ENCODE measurements at regions not wholly inside any gene's neighbourhood (a gene's known extent, or its start where the extent isn't known, plus 50 kb on each side); places are given as distances from the start of the nearest gene placed in this dataset.
A peak's percentile ranks its signal among the peaks of the same experiment; 100 is the strongest.

DNA sequence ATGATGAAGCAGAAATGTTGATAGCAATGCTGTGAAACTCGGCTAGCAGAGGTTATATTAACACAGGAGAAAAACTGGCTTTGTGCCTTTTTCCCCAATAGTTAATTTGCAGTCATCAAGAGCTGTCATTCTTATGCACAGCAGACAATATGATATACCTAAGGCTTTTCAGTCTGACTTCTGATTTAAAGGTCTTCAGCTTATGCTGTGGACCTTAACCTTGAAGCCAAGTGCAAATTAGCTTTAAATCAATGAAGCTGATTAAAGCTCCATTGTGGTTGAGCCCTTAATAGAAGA lies 171.6 kb upstream of the ID4 start:
- no peaks in the 10 kb centered on the region for H3K4me1 ChIP-seq (ENCODE audit: insufficient read depth, insufficient read length)
- H3K9me3 ChIP-seq (ENCODE audit: insufficient read depth, low read length) = no peaks in the 10 kb centered on the region
- H3K36me3 ChIP-seq (ENCODE audit: insufficient read depth, insufficient read length, low read length) = no peaks in the 10 kb centered on the region
- H3K27me3 ChIP-seq (ENCODE audit: insufficient read depth, insufficient read length) = no peaks in the 10 kb centered on the region
- no peak for DNase-seq (ENCODE audit: low read depth, low spot score)
- no peak for TF ChIP-seq SUZ12 (IDR thresholded peaks at IDR 0.05; ENCODE audit: extremely low read depth, insufficient read depth, insufficient read length)
- TF ChIP-seq YY1 (IDR thresholded peaks at IDR 0.05; ENCODE audit: insufficient read depth, insufficient read length) = no peak
- no peak for TF ChIP-seq ZNF274 (IDR thresholded peaks at IDR 0.05; ENCODE audit: low read depth, low read length)
- no peak overlapping the region for H3K9ac ChIP-seq (ENCODE audit: insufficient read length, low read depth)
- no peak overlapping the region for H3K4me3 ChIP-seq (ENCODE audit: insufficient read length, low read depth)

DNA sequence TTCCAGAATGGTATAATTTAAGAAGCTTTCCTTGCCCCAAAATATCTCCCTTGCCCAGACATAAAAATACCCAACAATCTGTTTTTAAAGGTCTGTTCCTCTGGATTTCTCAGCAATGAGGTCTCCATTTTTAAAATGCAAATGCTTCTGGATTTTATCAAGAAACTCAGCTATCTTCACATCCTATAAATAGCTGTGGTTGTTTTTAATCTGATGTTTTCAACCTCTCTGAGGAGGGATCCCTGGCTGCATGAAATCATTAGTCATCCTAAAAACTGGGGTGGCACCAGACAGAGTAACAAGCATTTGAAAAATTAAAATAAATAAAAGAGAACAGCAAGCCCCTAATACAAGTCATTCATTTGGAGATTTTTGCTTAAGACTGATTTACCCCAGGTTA lies 168.5 kb upstream of the ID4 start:
- Histone ChIP-seq H3K9ac (ENCODE audit: insufficient read length, low read depth) (no peak overlapping the region), H3K27me3 (ENCODE audit: insufficient read depth, insufficient read length) (no peaks in the 10 kb centered on the region), H3K36me3 (ENCODE audit: insufficient read depth, insufficient read length, low read length) (no peaks in the 10 kb centered on the region), H3K9me3 (ENCODE audit: insufficient read depth, low read length) (no peaks in the 10 kb centered on the region), H3K4me1 (ENCODE audit: insufficient read depth, insufficient read length) (no peaks in the 10 kb centered on the region), H3K4me3 (ENCODE audit: insufficient read length, low read depth) (no peak overlapping the region)
- DNase-seq (ENCODE audit: low read depth, low spot score) = no peak
- no peak for TF ChIP-seq ZNF274 (IDR thresholded peaks at IDR 0.05; ENCODE audit: low read depth, low read length)

DNA sequence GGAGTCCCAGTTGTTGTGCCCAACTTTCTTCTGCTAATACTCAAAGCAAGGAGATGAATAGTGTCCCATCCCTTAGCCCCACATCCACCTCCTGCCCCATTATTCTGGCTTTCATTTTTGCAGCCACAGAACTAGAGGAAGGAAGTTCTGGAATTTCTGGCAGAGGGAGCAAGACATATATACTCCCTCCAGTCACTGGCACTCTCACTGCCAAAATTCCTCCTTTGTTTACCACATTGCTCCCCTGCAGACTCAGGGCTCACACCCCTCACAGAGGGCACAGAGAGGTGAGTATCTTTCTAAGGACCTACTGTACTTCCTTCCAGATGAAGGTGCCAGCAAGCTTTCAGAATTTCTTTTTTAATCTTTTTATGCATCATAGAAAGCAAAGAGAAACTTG lies 168.0 kb upstream of the ID4 start:
- H3K36me3 ChIP-seq (ENCODE audit: insufficient read depth, insufficient read length, low read length) = no peaks in the 10 kb centered on the region
- DNase-seq (ENCODE audit: low read depth, low spot score) = no peak
- no peak for TF ChIP-seq SUZ12 (IDR thresholded peaks at IDR 0.05; ENCODE audit: extremely low read depth, insufficient read depth, insufficient read length)
- TF ChIP-seq YY1 (IDR thresholded peaks at IDR 0.05; ENCODE audit: insufficient read depth, insufficient read length) = no peak
- no peak for TF ChIP-seq ZNF274 (IDR thresholded peaks at IDR 0.05; ENCODE audit: low read depth, low read length)
- no peak overlapping the region for H3K9ac ChIP-seq (ENCODE audit: insufficient read length, low read depth)
- no peaks in the 10 kb centered on the region for H3K4me1 ChIP-seq (ENCODE audit: insufficient read depth, insufficient read length)
- no peaks in the 10 kb centered on the region for H3K27me3 ChIP-seq (ENCODE audit: insufficient read depth, insufficient read length)
- no peak overlapping the region for H3K4me3 ChIP-seq (ENCODE audit: insufficient read length, low read depth)
- no peaks in the 10 kb centered on the region for H3K9me3 ChIP-seq (ENCODE audit: insufficient read depth, low read length)

DNA sequence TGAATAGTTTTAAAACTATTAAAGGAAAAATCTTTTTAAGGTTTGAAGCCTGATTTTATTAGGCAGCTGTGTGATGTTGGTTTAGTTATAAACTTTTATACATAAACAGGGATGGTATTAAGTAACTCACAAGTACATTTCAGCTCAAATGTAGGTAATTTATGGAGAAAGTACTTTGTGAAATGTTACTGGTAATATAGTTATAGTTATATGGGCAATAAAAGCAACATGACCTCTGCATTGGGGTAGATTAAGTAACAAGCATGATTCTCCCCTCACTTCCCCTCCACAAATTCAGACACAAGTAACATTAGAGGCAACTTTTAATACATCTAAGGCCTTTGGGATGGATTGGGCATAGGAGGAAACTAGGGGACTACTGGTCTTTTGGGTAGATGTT lies 154.3 kb upstream of the ID4 start:
- H3K36me3 ChIP-seq (ENCODE audit: insufficient read depth, insufficient read length, low read length) = no peaks in the 10 kb centered on the region
- H3K9me3 ChIP-seq (ENCODE audit: insufficient read depth, low read length) = no peaks in the 10 kb centered on the region
- H3K4me3 ChIP-seq (ENCODE audit: insufficient read length, low read depth) = no peak overlapping the region
- no peaks in the 10 kb centered on the region for H3K27me3 ChIP-seq (ENCODE audit: insufficient read depth, insufficient read length)
- DNase-seq (ENCODE audit: low read depth, low spot score) = no peak
- H3K4me1 ChIP-seq (ENCODE audit: insufficient read depth, insufficient read length) = no peaks in the 10 kb centered on the region
- no peak for TF ChIP-seq ZNF274 (IDR thresholded peaks at IDR 0.05; ENCODE audit: low read depth, low read length)
- no peak for TF ChIP-seq YY1 (IDR thresholded peaks at IDR 0.05; ENCODE audit: insufficient read depth, insufficient read length)
- no peak for TF ChIP-seq SUZ12 (IDR thresholded peaks at IDR 0.05; ENCODE audit: extremely low read depth, insufficient read depth, insufficient read length)
- no peak overlapping the region for H3K9ac ChIP-seq (ENCODE audit: insufficient read length, low read depth)

DNA sequence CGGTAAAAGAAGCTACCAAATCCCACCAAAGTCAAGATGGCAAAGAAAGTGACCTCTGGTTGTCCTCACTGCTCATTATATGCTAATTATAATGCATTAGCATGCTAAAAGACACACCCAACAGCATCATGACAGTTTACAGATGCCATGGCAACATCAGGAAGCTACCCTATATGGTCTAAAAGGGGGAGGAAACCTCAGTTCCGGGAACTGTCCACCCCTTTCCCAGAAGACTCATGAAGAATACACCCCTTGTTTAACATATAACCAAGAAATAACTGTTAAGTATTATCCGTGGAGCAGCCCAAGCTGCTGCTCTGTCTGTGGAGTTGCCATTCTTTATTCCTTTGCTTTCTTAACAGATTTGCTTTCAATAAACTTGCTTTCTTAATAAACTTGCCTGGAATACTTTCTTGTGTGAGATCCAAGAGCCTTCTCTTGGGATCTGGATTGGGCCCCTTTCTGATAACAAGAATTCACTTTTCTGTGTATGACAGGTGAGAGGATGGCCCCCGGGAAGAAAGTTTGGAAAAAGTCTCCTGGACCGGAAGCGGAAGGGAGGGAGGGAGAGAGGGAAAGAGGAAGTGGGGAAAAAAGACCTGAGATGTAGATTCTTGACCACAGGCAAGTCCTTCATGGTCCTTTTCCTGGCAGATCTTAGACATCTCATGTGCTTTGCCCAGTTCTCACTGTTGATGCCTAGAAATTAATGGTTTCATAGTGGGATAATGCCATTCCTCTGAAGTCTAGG lies 146.7 kb upstream of the ID4 start:
- Histone ChIP-seq H3K4me3 (ENCODE audit: insufficient read length, low read depth) (peak overlapping the region; percentile 29), H3K36me3 (ENCODE audit: insufficient read depth, insufficient read length, low read length) (no peaks in the 10 kb centered on the region), H3K9ac (ENCODE audit: insufficient read length, low read depth) (no peak overlapping the region), H3K27me3 (ENCODE audit: insufficient read depth, insufficient read length) (no peaks in the 10 kb centered on the region), H3K9me3 (ENCODE audit: insufficient read depth, low read length) (peaks cover 9% of the 10 kb centered on the region; the same call in 1 of the 2 replicates), H3K4me1 (ENCODE audit: insufficient read depth, insufficient read length) (no peaks in the 10 kb centered on the region)
- no peak for DNase-seq (ENCODE audit: low read depth, low spot score)
- no peak for TF ChIP-seq ZNF274 (IDR thresholded peaks at IDR 0.05; ENCODE audit: low read depth, low read length)
- TF ChIP-seq YY1 (IDR thresholded peaks at IDR 0.05; ENCODE audit: insufficient read depth, insufficient read length) = no peak
- no peak for TF ChIP-seq SUZ12 (IDR thresholded peaks at IDR 0.05; ENCODE audit: extremely low read depth, insufficient read depth, insufficient read length)

DNA sequence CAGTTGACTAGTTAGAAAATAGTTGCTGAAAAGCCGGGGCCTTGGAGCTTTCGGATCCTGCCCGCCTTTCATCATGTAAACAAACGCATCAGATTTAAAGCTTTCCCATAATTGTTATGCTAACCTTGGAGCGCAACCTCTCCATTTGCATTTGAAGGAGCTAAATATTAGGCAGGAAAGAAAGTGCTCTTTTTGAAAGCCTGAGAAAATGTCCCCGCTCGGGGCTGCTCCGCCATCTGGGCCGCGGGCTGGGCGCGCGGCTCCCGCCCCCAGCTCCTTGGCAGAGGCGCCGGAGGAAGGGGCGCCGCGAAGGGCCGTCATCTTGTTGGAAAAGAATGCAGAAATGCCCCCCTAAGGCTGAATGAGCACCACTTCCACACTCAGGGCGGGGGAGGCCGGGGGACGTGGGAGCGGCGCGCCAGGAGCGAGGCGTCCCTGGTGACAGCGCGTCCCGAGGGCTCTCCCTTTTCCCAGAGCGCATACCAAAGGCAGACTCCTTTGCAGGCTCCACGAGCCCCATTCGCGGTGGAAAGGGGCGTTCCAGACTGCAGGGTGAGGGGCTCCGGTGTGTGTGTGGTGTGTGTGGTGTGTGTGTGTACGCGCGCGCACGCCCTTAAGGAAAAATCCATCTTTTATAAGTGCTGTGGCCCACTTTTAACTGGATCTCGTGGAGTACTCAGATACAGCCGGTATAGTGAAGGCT lies 145.6 kb upstream of the ID4 start:
- Histone ChIP-seq H3K4me3 (ENCODE audit: insufficient read length, low read depth) (peak overlapping the region; percentile 42), H3K9me3 (ENCODE audit: insufficient read depth, low read length) (peaks cover 9% of the 10 kb centered on the region; the same call in 1 of the 2 replicates), H3K9ac (ENCODE audit: insufficient read length, low read depth) (peak overlapping the region; percentile 77), H3K27me3 (ENCODE audit: insufficient read depth, insufficient read length) (no peaks in the 10 kb centered on the region), H3K4me1 (ENCODE audit: insufficient read depth, insufficient read length) (no peaks in the 10 kb centered on the region), H3K36me3 (ENCODE audit: insufficient read depth, insufficient read length, low read length) (no peaks in the 10 kb centered on the region)
- peak; percentile 84 for DNase-seq (ENCODE audit: low read depth, low spot score)
- TF ChIP-seq ZNF274 (IDR thresholded peaks at IDR 0.05; ENCODE audit: low read depth, low read length) (no peak), SUZ12 (IDR thresholded peaks at IDR 0.05; ENCODE audit: extremely low read depth, insufficient read depth, insufficient read length) (no peak), YY1 (IDR thresholded peaks at IDR 0.05; ENCODE audit: insufficient read depth, insufficient read length) (no peak)

DNA sequence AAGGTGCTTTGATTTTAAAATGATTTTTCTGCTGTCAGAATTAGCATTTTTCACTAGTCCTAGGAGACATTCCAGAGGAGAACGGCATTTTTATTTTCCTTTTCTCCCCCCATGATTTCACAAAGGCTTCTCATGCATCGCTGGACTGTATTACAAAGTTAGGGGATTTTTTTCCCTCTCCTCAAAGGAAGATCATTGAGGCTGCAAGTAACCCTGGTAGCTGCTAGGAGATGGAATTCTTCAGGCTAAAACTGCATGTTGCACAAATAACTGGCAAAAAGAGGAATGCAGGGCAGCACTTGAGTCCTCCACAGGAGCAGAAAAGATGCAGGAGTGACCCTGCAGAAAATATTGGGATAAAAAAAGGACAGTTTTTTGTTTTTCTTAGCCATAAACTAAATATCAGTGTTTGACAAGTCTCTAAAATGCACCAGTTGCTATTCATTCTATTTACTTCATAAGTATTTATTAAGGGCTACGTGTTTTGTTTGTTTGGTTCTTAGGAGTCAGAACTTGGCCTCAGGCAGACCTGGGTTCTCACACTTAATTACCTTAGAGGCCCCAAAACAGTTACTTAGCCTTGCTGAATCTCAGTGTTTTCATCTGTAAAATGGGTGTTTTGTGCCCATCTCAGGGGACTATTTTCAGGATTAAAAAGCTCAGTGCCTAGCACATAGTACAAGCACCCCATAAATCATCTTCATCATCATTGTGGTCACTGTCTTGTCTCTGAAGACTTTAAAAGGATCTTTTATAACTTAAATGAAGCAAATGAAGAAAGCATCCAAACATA lies 144.5 kb upstream of the ID4 start:
- Histone ChIP-seq H3K27me3 (ENCODE audit: insufficient read depth, insufficient read length) (no peaks in the 10 kb centered on the region), H3K4me3 (ENCODE audit: insufficient read length, low read depth) (peak overlapping the region; percentile 42), H3K4me1 (ENCODE audit: insufficient read depth, insufficient read length) (no peaks in the 10 kb centered on the region), H3K9ac (ENCODE audit: insufficient read length, low read depth) (peak overlapping the region; percentile 77), H3K9me3 (ENCODE audit: insufficient read depth, low read length) (peaks cover 9% of the 10 kb centered on the region; the same call in 1 of the 2 replicates), H3K36me3 (ENCODE audit: insufficient read depth, insufficient read length, low read length) (no peaks in the 10 kb centered on the region)
- TF ChIP-seq YY1 (IDR thresholded peaks at IDR 0.05; ENCODE audit: insufficient read depth, insufficient read length) (no peak), ZNF274 (IDR thresholded peaks at IDR 0.05; ENCODE audit: low read depth, low read length) (no peak), SUZ12 (IDR thresholded peaks at IDR 0.05; ENCODE audit: extremely low read depth, insufficient read depth, insufficient read length) (no peak)
- DNase-seq (ENCODE audit: low read depth, low spot score) = no peak

All from NT2/D1 (cell line).